MCF 10A (cell line): ENCODE measurements at regions not wholly inside any gene's neighbourhood (a gene's known extent, or its start where the extent isn't known, plus 50 kb on each side); places are given as distances from the start of the nearest gene placed in this dataset.
A peak's percentile ranks its signal among the peaks of the same experiment; 100 is the strongest.

Source experiments
- BruUV-seq: library from RNA; stranded (reverse); fragments of 400-500 nt; replicated peaks from 2 replicates; lab custom pipeline; 2021; lab: Mats Ljungman, UMichigan
- CTCF ChIA-PET: fragments of 300-600 bp; sonication (Branson Sonifier 250); formaldehyde crosslinking; extraction: SDS; loops from one replicate; lab custom pipeline; 2021; ENCODE audit warnings: antibody characterized with exemption, inconsistent platforms; lab: Yijun Ruan, JAX
- POLR2A ChIA-PET: fragments of 300-600, 350-650 bp; sonication (Branson Sonifier 250); formaldehyde crosslinking; extraction: SDS; loops from one replicate; lab custom pipeline; 2020; ENCODE audit warnings: antibody characterized with exemption, inconsistent platforms; lab: Yijun Ruan, JAX
- DNase-seq: peaks from one replicate; pipeline ENCODE4 v3.0.0-alpha.2; 2018; ENCODE audit not compliant: unreplicated experiment
- H3K27ac Mint-ChIP-seq: one replicate; pipeline ENCODE4 v1.8.0; 2022; ENCODE audit warnings: mild to moderate bottlenecking, low read depth, mixed read lengths; ENCODE audit not compliant: unreplicated experiment
- H3K27me3 Mint-ChIP-seq: one replicate; pipeline ENCODE4 v1.8.0; 2022; ENCODE audit warnings: mixed read lengths; ENCODE audit not compliant: insufficient read depth, unreplicated experiment
- H3K36me3 Mint-ChIP-seq: one replicate; pipeline ENCODE4 v1.8.0; 2022; ENCODE audit warnings: mild to moderate bottlenecking, moderate library complexity, mixed read lengths; ENCODE audit not compliant: insufficient read depth, unreplicated experiment
- H3K4me1 Mint-ChIP-seq: one replicate; pipeline ENCODE4 v1.8.0; 2022; ENCODE audit warnings: mixed read lengths; ENCODE audit not compliant: insufficient read depth, unreplicated experiment
- H3K4me3 Mint-ChIP-seq: one replicate; pipeline ENCODE4 v1.8.0; 2022; ENCODE audit warnings: mild to moderate bottlenecking, moderate library complexity, mixed read lengths; ENCODE audit not compliant: unreplicated experiment
- H3K9me3 Mint-ChIP-seq: one replicate; pipeline ENCODE4 v1.8.0; 2022; ENCODE audit warnings: mixed read lengths; ENCODE audit not compliant: unreplicated experiment
- intact Hi-C: fragments of 100-400 bp; cut with micrococcal nuclease; formaldehyde crosslinking; loops from 2 replicates; pipeline ENCODE4 v1.14.1; 2022
- TF ChIP-seq, protein P1 (sequence below): fragments of 200-600 bp; IDR thresholded peaks from one replicate; pipeline ENCODE4 v1.8.0; 2022; ENCODE audit warnings: antibody characterized with exemption, mild to moderate bottlenecking; ENCODE audit not compliant: unreplicated experiment

- DNase-seq = no peak
- POLR2A ChIA-PET = no interaction called here
- TF ChIP-seq, protein P1, sequence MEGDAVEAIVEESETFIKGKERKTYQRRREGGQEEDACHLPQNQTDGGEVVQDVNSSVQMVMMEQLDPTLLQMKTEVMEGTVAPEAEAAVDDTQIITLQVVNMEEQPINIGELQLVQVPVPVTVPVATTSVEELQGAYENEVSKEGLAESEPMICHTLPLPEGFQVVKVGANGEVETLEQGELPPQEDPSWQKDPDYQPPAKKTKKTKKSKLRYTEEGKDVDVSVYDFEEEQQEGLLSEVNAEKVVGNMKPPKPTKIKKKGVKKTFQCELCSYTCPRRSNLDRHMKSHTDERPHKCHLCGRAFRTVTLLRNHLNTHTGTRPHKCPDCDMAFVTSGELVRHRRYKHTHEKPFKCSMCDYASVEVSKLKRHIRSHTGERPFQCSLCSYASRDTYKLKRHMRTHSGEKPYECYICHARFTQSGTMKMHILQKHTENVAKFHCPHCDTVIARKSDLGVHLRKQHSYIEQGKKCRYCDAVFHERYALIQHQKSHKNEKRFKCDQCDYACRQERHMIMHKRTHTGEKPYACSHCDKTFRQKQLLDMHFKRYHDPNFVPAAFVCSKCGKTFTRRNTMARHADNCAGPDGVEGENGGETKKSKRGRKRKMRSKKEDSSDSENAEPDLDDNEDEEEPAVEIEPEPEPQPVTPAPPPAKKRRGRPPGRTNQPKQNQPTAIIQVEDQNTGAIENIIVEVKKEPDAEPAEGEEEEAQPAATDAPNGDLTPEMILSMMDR = no peak
- no TSS peak for BruUV-seq
- Mint-ChIP-seq H3K36me3 (no peaks in the 10 kb centered on the region), H3K4me1 (no peaks in the 10 kb centered on the region), H3K27ac (no peak overlapping the region), H3K27me3 (peaks cover 51% of the 10 kb centered on the region), H3K4me3 (no peak overlapping the region), H3K9me3 (no peaks in the 10 kb centered on the region)
- intact Hi-C loops = no loop called here
- CTCF ChIA-PET = no interaction called here
Observed at GRCh38 chr18:64294967-64295366, 146.1 kb upstream of the LINC00305 start.

DNA sequence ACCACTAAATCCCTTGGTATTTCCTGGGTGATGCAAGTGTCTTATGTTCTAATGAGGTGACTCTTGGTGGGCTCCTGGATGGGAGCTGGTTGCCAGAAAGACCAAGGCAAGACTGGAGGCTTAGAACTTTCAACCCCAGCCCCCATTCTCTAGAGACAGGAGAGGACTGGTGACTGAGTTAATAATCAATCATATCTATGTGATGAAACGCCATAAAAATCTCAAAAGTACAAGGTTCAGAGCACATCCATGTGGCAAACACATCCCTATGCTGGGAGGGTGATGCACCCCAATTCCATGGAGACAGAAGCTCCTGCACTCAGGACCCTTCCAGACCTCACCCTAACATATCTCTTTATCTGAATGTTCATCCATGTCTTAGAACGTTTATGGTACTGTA lies 139.5 kb upstream of the LINC00305 start:
- Mint-ChIP-seq H3K4me1 (no peaks in the 10 kb centered on the region), H3K36me3 (no peaks in the 10 kb centered on the region), H3K27ac (no peak overlapping the region), H3K4me3 (no peak overlapping the region), H3K9me3 (no peaks in the 10 kb centered on the region), H3K27me3 (peaks cover 20% of the 10 kb centered on the region)
- BruUV-seq = no TSS peak
- TF ChIP-seq, protein P1 = no peak
- POLR2A ChIA-PET = no interaction called here
- intact Hi-C loops = no loop called here
- no peak for DNase-seq
- CTCF ChIA-PET = interaction anchor here (0.7 kb wide), 1 partner anchor 1189 kb away, joined by 3 read pairs; no protein-coding TSS in a partner anchor

DNA sequence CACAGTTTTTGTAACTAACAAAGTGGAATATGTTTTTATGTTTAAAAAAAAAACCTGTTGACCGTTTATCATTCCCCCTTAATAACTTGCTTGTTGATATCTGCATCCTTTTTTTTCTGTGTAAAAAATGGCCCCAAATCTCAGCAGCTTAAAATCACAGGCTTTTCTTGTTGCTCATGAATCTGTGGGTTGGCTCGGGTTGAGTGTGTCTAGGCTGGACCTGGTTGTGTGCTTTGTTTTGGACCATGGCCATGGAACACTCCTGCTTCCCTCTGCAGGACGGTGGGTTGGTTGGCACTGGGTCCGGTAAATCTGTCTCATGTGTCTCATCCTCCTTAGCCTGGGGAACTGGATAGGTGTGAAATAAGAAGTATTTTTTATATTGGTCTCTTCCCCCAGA lies 139.0 kb upstream of the LINC00305 start:
- Mint-ChIP-seq H3K4me3 (no peak overlapping the region), H3K27ac (no peak overlapping the region), H3K4me1 (no peaks in the 10 kb centered on the region), H3K27me3 (peaks cover 15% of the 10 kb centered on the region), H3K9me3 (no peaks in the 10 kb centered on the region), H3K36me3 (no peaks in the 10 kb centered on the region)
- intact Hi-C loops = no loop called here
- peak; percentile 5 for DNase-seq
- TF ChIP-seq, protein P1 = no peak
- ChIA-PET POLR2A (no interaction called here), CTCF (no interaction called here)
- no TSS peak for BruUV-seq

- no TSS peak for BruUV-seq
- H3K27me3 Mint-ChIP-seq = no peaks in the 10 kb centered on the region
- H3K4me1 Mint-ChIP-seq = no peaks in the 10 kb centered on the region
- no peaks in the 10 kb centered on the region for H3K36me3 Mint-ChIP-seq
- H3K27ac Mint-ChIP-seq = no peak overlapping the region
- H3K4me3 Mint-ChIP-seq = no peak overlapping the region
- CTCF ChIA-PET = no interaction called here
- POLR2A ChIA-PET = no interaction called here
- intact Hi-C loops = no loop called here
- H3K9me3 Mint-ChIP-seq = no peaks in the 10 kb centered on the region
- no peak for DNase-seq
- TF ChIP-seq, protein P1 = no peak
Observed at GRCh38 chr18:64283059-64283458, 134.2 kb upstream of the LINC00305 start.
